SJSA1 (cell line): ENCODE measurements at regions not wholly inside any gene's neighbourhood (a gene's known extent, or its start where the extent isn't known, plus 50 kb on each side); places are given as distances from the start of the nearest gene placed in this dataset.
"Not testable (repeated sequence)": the region's sequence is repeated elsewhere in the genome, so short reads cannot be mapped to it uniquely, and the experiment has no call there.

Experiments used
- DNase-seq, 2 experiments: peaks; one replicate each; pipeline ENCODE4 v3.0.0-alpha.2; 2015 to 2020; ENCODE audit warnings: low spot score in 2 of 2, low read depth in 1 of 2
- H3K27ac ChIP-seq: fragments of 250-450 bp; sonication (Bioruptor Pico); 2 replicates; pipeline ENCODE4 v1.5.1; 2020; ENCODE audit warnings: mild to moderate bottlenecking, moderate library complexity
- H3K27me3 ChIP-seq: fragments of 250-450 bp; sonication (Bioruptor Pico); replicated peaks from 2 replicates; pipeline ENCODE4 v1.5.1; 2020; ENCODE audit warnings: mild to moderate bottlenecking, moderate library complexity
- H3K36me3 ChIP-seq: fragments of 250-450 bp; sonication (Bioruptor Pico); 2 replicates; pipeline ENCODE4 v1.5.1; 2020; ENCODE audit warnings: mild to moderate bottlenecking
- H3K4me1 ChIP-seq: fragments of 250-450 bp; sonication (Bioruptor Pico); replicated peaks from 2 replicates; pipeline ENCODE4 v1.6.1; 2021; ENCODE audit warnings: mild to moderate bottlenecking
- H3K4me3 ChIP-seq: fragments of 250-450 bp; sonication (Bioruptor Pico); 2 replicates; pipeline ENCODE4 v1.5.1; 2020; ENCODE audit warnings: mild to moderate bottlenecking
- H3K9me3 ChIP-seq: fragments of 250-450 bp; sonication (Bioruptor Pico); replicated peaks from 2 replicates; pipeline ENCODE4 v1.5.1; 2020; ENCODE audit warnings: mild to moderate bottlenecking

GRCh38 chr4:177494791-177495190 is 52.6 kb upstream of the AGA start:
- Histone ChIP-seq H3K4me3 (no peak overlapping the region), H3K9me3 (no peaks in the 10 kb centered on the region), H3K27ac (no peak overlapping the region), H3K27me3 (no peaks in the 10 kb centered on the region), H3K4me1 (0 out of 2 replicates have a peak, but pooled peaks cover 3% of the 10 kb centered on the region), H3K36me3 (no peaks in the 10 kb centered on the region)
- DNase-seq, result no peak

GRCh38 chr4:177495626-177496025 is 53.4 kb upstream of the AGA start:
- DNase-seq, H3K36me3 ChIP-seq, H3K4me1 ChIP-seq, H3K27ac ChIP-seq, H3K27me3 ChIP-seq, H3K9me3 ChIP-seq, H3K4me3 ChIP-seq: not testable (repeated sequence)

DNA sequence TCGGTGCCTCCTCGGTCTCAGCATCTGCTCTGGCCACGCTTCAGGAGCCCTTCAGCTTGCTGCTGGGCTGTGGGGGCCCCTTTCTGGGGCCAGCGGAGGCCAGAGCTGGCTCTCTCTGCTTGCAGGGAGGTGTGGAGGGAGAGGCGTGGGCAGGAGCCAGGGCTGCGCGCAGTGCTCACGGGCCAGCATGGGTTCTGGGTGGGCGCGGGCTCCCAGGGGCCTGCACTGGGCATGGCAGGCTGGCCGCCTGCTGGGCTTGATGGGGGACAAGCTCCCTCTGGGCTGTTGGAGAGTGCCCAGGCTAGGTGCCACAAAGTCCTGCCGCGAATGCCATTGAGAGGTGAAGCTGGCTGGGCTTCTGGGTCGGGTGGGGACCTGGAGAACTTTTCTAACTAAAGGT is 57.3 kb upstream of the AGA start:
- DNase-seq, result no peak
- no peak overlapping the region for H3K27ac ChIP-seq
- no peaks in the 10 kb centered on the region for H3K9me3 ChIP-seq
- H3K36me3 ChIP-seq, result no peaks in the 10 kb centered on the region
- H3K4me1 ChIP-seq, result no peaks in the 10 kb centered on the region
- no peak overlapping the region for H3K4me3 ChIP-seq
- no peaks in the 10 kb centered on the region; the same call in 1 of the 2 replicates for H3K27me3 ChIP-seq

- H3K9me3 ChIP-seq, result no peaks in the 10 kb centered on the region
- H3K27ac ChIP-seq, result no peak overlapping the region
- no peaks in the 10 kb centered on the region; the same call in 1 of the 2 replicates for H3K27me3 ChIP-seq
- no peaks in the 10 kb centered on the region for H3K4me1 ChIP-seq
- no peak overlapping the region for H3K4me3 ChIP-seq
- DNase-seq, result no peak
- no peaks in the 10 kb centered on the region for H3K36me3 ChIP-seq
These were observed 63.0 kb upstream of the AGA start for GRCh38 chr4:177505171-177505615.

GRCh38 chr4:177508662-177509061 is 66.4 kb upstream of the AGA start:
- H3K36me3 ChIP-seq, result no peaks in the 10 kb centered on the region
- H3K4me1 ChIP-seq, result no peaks in the 10 kb centered on the region
- no peak for DNase-seq
- no peak overlapping the region for H3K4me3 ChIP-seq
- H3K27me3 ChIP-seq, result no peaks in the 10 kb centered on the region
- H3K27ac ChIP-seq, result no peak overlapping the region
- H3K9me3 ChIP-seq, result no peaks in the 10 kb centered on the region

DNA sequence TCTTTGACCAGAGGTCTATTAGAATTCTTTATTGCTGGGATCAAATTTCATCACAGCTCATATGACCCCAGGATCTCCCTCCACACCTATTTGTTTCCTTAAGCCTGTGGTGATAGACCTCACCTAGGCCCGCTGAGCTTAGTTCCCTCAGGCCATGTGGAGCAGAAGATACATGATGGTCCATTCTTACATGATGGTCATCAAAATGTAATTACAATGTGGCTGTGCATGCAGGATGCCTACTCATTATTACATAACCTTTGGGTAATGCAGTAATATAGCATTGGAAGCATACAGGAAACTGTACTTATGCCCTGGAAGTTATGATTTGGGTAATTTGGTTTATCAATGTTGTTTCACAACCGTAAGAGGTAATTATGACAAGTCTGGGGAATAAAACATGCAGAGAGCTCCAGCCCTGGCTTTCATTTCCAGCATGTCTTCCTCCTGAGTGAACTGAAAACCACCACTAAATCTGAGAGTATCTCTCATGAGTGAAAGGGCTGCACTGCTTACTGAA is 67.0 kb upstream of the AGA start:
- no peak overlapping the region for H3K4me3 ChIP-seq
- H3K27me3 ChIP-seq, result no peaks in the 10 kb centered on the region
- DNase-seq, result no peak
- H3K36me3 ChIP-seq, result no peaks in the 10 kb centered on the region
- no peak overlapping the region for H3K27ac ChIP-seq
- H3K4me1 ChIP-seq, result no peaks in the 10 kb centered on the region
- no peaks in the 10 kb centered on the region for H3K9me3 ChIP-seq

GRCh38 chr4:177511611-177512010 is 69.4 kb upstream of the AGA start:
- Histone ChIP-seq H3K36me3 (no peaks in the 10 kb centered on the region), H3K4me3 (no peak overlapping the region), H3K4me1 (no peaks in the 10 kb centered on the region), H3K27me3 (no peaks in the 10 kb centered on the region), H3K27ac (no peak overlapping the region), H3K9me3 (no peaks in the 10 kb centered on the region)
- no peak for DNase-seq

- no peak overlapping the region for H3K27ac ChIP-seq
- no peaks in the 10 kb centered on the region for H3K36me3 ChIP-seq
- H3K4me3 ChIP-seq, result no peak overlapping the region
- H3K27me3 ChIP-seq, result no peaks in the 10 kb centered on the region
- H3K4me1 ChIP-seq, result no peaks in the 10 kb centered on the region
- H3K9me3 ChIP-seq, result no peaks in the 10 kb centered on the region
- no peak for DNase-seq
These were observed 70.4 kb upstream of the AGA start for GRCh38 chr4:177512646-177513045.

- Histone ChIP-seq H3K27ac (no peak overlapping the region), H3K27me3 (no peaks in the 10 kb centered on the region), H3K9me3 (no peaks in the 10 kb centered on the region), H3K36me3 (no peaks in the 10 kb centered on the region), H3K4me1 (no peaks in the 10 kb centered on the region), H3K4me3 (no peak overlapping the region)
- no peak for DNase-seq
These were observed 75.6 kb upstream of the AGA start for GRCh38 chr4:177517862-177518261.

DNA sequence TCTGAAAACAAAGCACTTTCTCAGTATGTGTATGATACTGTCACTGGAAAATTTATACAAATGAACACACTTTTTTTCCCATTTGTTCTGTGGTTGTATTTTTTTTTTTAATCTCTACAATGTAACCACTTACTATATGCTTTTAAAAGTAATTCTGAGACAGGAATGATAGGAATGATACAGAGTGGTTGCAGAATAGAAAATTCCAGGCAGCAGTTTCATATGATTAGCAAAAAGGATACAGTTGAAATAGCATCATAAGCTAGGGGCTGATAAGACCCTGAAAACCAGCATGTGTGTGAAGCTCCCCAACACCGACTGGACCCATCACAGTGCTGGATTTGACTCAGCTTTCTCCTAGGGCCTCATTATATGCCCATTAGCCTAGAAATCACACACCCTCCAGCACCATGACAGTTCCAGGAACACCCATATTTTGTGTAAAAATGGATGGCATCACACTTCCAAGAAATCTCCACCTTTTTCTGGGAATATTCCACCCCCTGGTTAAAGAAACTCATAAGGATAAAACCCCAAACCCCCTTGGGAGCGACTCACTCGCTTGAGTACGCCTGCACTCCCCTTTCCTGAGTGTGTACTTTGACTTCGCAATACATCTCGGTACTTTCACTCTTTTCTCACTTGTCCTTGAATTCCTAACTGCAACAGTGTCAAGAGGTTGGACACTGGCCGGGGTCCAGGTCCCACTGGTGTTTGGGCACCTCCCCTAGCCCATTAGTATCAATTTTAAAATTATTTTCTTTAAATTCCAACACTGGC is 77.4 kb upstream of the AGA start:
- H3K9me3 ChIP-seq, result no peaks in the 10 kb centered on the region
- no peak overlapping the region for H3K27ac ChIP-seq
- no peaks in the 10 kb centered on the region for H3K36me3 ChIP-seq
- no peaks in the 10 kb centered on the region for H3K27me3 ChIP-seq
- no peaks in the 10 kb centered on the region for H3K4me1 ChIP-seq
- DNase-seq, result no peak
- H3K4me3 ChIP-seq, result no peak overlapping the region

DNA sequence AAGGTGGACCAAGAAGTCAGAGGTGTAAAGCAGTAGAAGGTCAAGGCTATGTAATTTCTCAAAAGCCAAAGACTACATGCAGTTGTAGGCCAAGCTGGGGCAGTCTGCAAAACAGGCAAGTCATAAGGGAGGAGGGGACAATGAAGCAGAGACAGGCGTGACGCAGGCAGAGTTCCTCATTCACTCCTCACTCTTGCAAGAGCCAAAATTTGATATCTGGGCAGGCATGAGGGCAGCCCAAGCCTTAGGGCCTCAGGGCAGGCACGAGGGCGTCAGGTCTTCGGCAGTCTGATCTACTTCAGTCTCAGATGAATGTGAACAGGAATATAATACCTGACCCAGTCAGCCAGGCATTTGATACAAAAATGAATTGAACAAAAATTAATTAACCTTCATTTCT is 86.4 kb upstream of the AGA start:
- Histone ChIP-seq H3K4me1 (no peaks in the 10 kb centered on the region), H3K4me3 (no peak overlapping the region), H3K9me3 (no peaks in the 10 kb centered on the region), H3K27ac (no peak overlapping the region), H3K27me3 (no peaks in the 10 kb centered on the region), H3K36me3 (no peaks in the 10 kb centered on the region)
- no peak for DNase-seq

DNA sequence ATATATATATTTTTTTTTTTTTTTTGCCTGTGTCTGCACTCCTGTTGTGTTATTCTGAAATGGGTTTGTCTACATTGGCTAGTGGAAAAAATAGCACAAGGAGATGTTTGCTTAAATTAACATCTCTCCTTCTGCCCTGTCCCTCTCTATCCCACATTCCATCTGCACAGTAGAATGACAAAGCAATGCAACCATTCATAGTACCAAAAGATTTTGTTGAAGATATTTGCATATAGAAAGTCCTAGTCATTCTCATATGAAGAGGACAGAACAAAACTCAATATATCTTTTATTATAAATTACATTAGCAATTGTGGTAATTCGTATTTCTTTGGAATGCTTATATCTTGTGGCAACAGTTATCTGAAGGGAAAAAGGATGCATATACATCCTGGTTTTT is 88.3 kb upstream of the AGA start:
- H3K27me3 ChIP-seq, result no peaks in the 10 kb centered on the region
- DNase-seq, result no peak
- H3K9me3 ChIP-seq, result no peaks in the 10 kb centered on the region
- H3K36me3 ChIP-seq, result no peaks in the 10 kb centered on the region
- H3K27ac ChIP-seq, result no peak overlapping the region
- no peaks in the 10 kb centered on the region for H3K4me1 ChIP-seq
- H3K4me3 ChIP-seq, result no peak overlapping the region

GRCh38 chr4:177532358-177532757 is 90.1 kb upstream of the AGA start:
- H3K27me3 ChIP-seq, result no peaks in the 10 kb centered on the region
- H3K4me3 ChIP-seq, result no peak overlapping the region
- no peaks in the 10 kb centered on the region for H3K9me3 ChIP-seq
- no peak overlapping the region for H3K27ac ChIP-seq
- H3K4me1 ChIP-seq, result no peaks in the 10 kb centered on the region
- no peak for DNase-seq
- no peaks in the 10 kb centered on the region for H3K36me3 ChIP-seq

DNA sequence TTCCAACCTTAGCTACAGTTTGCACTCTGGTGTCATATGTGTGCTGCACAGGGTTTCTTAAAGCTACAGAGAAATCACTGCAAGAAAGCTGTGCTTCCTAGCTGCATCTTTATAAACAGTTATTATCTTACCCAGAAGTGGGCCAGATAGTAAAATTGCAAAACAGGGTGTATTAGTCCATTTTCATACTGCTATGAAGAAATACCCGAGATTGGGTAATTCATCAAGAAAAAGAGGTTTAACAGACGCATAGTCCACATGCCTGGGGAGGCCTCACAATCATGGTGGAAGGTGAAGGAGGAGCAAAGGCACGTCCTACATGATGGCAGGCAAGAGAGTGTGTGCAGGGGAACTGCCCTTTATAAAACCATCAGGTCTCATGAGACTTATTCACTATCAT is 92.6 kb upstream of the AGA start:
- DNase-seq, H3K4me1 ChIP-seq, H3K4me3 ChIP-seq, H3K36me3 ChIP-seq, H3K27ac ChIP-seq, H3K9me3 ChIP-seq, H3K27me3 ChIP-seq: not testable (repeated sequence)

GRCh38 chr4:177546745-177547144 is 104.5 kb upstream of the AGA start:
- no peaks in the 10 kb centered on the region for H3K27me3 ChIP-seq
- H3K9me3 ChIP-seq, result no peaks in the 10 kb centered on the region
- H3K27ac ChIP-seq, result no peak overlapping the region
- H3K4me1 ChIP-seq, result no peaks in the 10 kb centered on the region
- no peak overlapping the region for H3K4me3 ChIP-seq
- no peaks in the 10 kb centered on the region for H3K36me3 ChIP-seq
- DNase-seq, result no peak
